ENCODE measurements at regions not wholly inside any gene's neighbourhood (a gene's known extent, or its start where the extent isn't known, plus 50 kb on each side); places are given as distances from the start of the nearest gene placed in this dataset.

DNA sequence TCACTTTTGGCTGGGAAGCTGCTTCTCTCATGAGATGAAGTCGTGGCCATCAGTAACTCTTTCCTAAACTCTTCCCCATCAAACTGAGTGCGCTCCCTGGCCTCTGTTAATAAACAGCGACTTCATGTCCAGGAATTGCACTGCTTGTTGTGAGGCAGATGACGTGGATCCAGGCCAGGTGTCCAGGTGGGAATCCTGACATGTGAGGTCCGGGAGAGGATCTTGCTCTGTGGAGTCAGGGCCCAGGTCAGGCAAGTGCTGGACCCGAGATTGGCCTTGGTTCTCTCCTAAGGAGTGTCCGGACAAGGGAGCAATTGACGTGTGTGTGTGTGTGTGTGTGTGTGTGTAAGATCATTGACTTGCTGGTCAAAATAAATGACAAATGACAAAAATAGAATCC, 362.7 kb downstream of the GLRX3 start:
- no peak overlapping the region for H3K4me3 ChIP-seq (ENCODE audit: low read depth, low read length)
- H3K27me3 ChIP-seq (ENCODE audit: control insufficient read depth, insufficient read depth, low read length) = no peaks in the 10 kb centered on the region
- TF ChIP-seq, protein P1, sequence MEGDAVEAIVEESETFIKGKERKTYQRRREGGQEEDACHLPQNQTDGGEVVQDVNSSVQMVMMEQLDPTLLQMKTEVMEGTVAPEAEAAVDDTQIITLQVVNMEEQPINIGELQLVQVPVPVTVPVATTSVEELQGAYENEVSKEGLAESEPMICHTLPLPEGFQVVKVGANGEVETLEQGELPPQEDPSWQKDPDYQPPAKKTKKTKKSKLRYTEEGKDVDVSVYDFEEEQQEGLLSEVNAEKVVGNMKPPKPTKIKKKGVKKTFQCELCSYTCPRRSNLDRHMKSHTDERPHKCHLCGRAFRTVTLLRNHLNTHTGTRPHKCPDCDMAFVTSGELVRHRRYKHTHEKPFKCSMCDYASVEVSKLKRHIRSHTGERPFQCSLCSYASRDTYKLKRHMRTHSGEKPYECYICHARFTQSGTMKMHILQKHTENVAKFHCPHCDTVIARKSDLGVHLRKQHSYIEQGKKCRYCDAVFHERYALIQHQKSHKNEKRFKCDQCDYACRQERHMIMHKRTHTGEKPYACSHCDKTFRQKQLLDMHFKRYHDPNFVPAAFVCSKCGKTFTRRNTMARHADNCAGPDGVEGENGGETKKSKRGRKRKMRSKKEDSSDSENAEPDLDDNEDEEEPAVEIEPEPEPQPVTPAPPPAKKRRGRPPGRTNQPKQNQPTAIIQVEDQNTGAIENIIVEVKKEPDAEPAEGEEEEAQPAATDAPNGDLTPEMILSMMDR (IDR thresholded peaks at IDR 0.05; ENCODE audit: insufficient read depth, low read length, severe bottlenecking) = no peak
- no peaks in the 10 kb centered on the region for H3K36me3 ChIP-seq (ENCODE audit: control insufficient read depth, insufficient read depth, low read length)
- DNase-seq (ENCODE audit: low read depth) = no peak
- no peak for FAIRE-seq

DNA sequence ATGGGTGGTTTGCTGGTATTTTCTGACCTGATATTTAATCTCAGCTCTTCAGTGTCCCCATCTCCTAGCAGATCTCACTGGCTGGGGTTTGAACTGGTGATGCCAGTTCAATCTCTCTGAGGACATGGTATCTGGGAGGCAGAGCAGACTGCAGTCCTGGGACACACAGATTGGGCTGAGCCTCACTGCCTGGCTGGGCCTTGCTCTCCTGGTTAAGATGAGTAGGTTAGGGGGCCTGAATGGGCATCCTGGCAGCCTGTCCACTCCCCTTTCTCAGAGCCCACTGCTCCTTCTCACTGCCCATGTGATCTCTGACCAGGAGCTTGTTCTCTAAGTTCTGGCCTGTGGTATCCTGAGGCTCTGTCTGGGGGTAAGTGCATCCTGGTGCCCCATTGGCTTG, 363.4 kb downstream of the GLRX3 start:
- Histone ChIP-seq H3K36me3 (ENCODE audit: control insufficient read depth, insufficient read depth, low read length) (no peaks in the 10 kb centered on the region), H3K27me3 (ENCODE audit: control insufficient read depth, insufficient read depth, low read length) (no peaks in the 10 kb centered on the region), H3K4me3 (ENCODE audit: low read depth, low read length) (no peak overlapping the region)
- FAIRE-seq = no peak
- TF ChIP-seq, protein P1 (IDR thresholded peaks at IDR 0.05; ENCODE audit: insufficient read depth, low read length, severe bottlenecking) = no peak
- no peak for DNase-seq (ENCODE audit: low read depth)

DNA sequence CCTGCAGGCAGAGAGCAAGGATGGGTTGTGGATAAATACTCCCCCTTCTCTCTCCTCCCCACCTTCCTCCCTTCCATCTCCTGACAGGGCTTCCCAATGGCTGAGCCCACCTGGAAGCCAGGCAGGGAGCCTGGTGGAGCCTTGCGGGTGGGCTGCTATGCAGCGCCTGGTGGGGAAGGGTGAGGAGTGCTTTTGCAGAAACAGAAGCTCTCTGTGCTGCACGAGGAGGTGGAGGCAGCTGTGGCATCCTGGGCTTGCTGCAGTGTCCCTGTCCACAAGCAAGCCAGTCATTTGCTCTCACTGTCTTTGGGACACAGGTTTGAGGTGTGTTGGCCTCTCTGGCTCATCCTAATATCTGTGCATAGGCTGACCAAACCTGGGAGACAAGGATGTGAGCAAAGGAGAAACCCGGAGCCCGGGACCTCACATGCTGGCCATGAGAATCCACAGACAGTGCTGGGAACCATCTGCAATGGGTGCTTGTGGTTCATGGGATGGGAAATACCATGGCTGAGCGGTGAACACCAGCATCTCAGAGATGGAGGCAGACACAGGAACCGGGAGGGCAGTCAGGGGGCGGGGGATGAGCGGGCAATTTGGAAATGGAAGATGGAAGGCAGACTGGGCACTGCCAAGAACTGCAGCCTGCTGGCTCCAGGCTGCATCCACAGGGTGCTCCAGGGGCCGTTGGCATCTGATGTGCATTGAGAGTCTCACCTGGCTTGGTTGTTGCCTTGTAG, 364.2 kb downstream of the GLRX3 start:
- no peaks in the 10 kb centered on the region for H3K36me3 ChIP-seq (ENCODE audit: control insufficient read depth, insufficient read depth, low read length)
- DNase-seq (ENCODE audit: low read depth) = no peak
- no peak overlapping the region for H3K4me3 ChIP-seq (ENCODE audit: low read depth, low read length)
- H3K27me3 ChIP-seq (ENCODE audit: control insufficient read depth, insufficient read depth, low read length) = no peaks in the 10 kb centered on the region
- FAIRE-seq = no peak
- TF ChIP-seq, protein P1 (IDR thresholded peaks at IDR 0.05; ENCODE audit: insufficient read depth, low read length, severe bottlenecking) = no peak

DNA sequence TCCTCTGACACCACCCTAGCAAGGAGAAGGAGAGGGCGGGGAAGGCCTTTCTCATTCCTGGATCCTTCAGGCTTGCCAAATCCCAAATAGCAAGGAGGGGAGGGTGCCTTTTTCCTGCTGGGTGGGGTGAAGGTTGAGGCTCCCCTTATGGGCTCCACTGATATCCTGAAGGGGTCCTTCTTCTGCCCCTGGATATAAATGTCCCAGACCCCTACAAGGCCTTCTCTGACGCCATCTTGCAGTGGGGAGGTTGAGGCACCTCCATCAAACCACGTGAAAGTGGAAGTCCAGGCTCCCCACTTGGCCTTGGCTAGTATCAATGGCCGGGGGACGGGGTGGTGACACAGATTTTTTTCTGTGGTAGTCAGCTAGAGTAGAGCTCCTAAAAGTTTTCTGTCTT, 371.3 kb downstream of the GLRX3 start:
- no peak for DNase-seq (ENCODE audit: low read depth)
- TF ChIP-seq, protein P1 (IDR thresholded peaks at IDR 0.05; ENCODE audit: insufficient read depth, low read length, severe bottlenecking) = no peak
- Histone ChIP-seq H3K27me3 (ENCODE audit: control insufficient read depth, insufficient read depth, low read length) (no peaks in the 10 kb centered on the region), H3K36me3 (ENCODE audit: control insufficient read depth, insufficient read depth, low read length) (no peaks in the 10 kb centered on the region), H3K4me3 (ENCODE audit: low read depth, low read length) (no peak overlapping the region)
- no peak for FAIRE-seq

DNA sequence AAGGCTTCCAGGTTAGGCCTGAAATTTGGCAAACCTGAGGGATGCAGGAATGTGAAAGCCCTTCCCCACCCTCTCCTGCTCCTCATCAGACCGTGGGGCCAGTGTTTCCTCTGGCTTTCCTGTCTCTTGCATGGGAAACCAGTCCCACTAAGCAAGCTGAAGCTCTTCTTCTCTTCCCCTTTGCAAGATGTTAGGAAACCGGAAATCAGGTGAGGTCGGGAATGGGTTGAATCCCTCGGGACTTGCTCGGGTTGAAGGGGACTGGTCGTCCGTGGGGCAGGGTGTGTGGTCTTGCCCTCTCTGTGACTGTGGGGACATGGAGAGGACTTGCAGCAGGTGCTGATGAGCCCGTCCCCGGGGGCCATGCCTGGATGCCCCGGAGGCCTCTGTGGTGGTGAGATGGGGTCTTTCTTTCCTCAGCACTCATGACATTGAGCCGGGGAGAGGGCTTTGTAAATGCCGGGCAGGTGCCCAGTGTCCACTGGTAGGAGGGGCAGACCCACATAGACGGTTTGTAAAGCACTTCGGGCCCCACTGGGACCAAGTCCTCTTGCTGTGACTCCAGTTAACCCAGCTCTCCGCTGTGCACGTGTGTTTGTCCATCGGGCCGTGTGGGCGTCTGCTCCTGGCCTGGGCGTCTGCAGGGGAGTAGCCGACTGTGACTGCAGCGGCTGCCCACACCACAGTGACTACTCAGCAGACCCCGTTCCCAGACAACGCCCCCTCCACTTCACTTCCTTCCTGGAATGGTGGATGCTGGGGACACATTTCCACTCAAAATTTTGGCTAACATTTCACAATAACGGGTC, 373.9 kb downstream of the GLRX3 start:
- TF ChIP-seq, protein P1 (IDR thresholded peaks at IDR 0.05; ENCODE audit: insufficient read depth, low read length, severe bottlenecking) = no peak
- FAIRE-seq = peak; percentile 18

More for the DNA sequence above, 373.9 kb downstream of the GLRX3 start:
- no peaks in the 10 kb centered on the region for H3K27me3 ChIP-seq (ENCODE audit: control insufficient read depth, insufficient read depth, low read length)
- no peaks in the 10 kb centered on the region for H3K36me3 ChIP-seq (ENCODE audit: control insufficient read depth, insufficient read depth, low read length)
- H3K4me3 ChIP-seq (ENCODE audit: low read depth, low read length) = no peak overlapping the region
- no peak for DNase-seq (ENCODE audit: low read depth)

Data from bronchial epithelial cell (primary cell).